Epithelial cell of prostate (primary cell): ENCODE measurements at regions not wholly inside any gene's neighbourhood (a gene's known extent, or its start where the extent isn't known, plus 50 kb on each side); places are given as distances from the start of the nearest gene placed in this dataset.
A peak's percentile ranks its signal among the peaks of the same experiment; 100 is the strongest.
"Not testable (repeated sequence)": the region's sequence is repeated elsewhere in the genome, so short reads cannot be mapped to it uniquely, and the experiment has no call there.

Source experiments
- DNase-seq: peaks from one replicate; pipeline ENCODE4 v3.0.0-alpha.2; 2011; ENCODE audit warnings: low read depth, low spot score
- H3K27ac ChIP-seq: fragments of 450-650 bp; 2 replicates; pipeline ENCODE4 v1.5.1; 2017; ENCODE audit warnings: mild to moderate bottlenecking

- H3K27ac ChIP-seq: peak overlapping the region; percentile 98
These were observed 625.5 kb downstream of the CHSY3 start for GRCh38 chr5:130529511-130530485.

GRCh38 chr5:130529111-130529510 lies 624.8 kb downstream of the CHSY3 start:
- DNase-seq: no peak
- H3K27ac ChIP-seq: peak overlapping the region; percentile 98

More at GRCh38 chr5:130529511-130530485, 625.5 kb downstream of the CHSY3 start:
- DNase-seq: peak; percentile 100

- DNase-seq: peak; percentile 86
- H3K27ac ChIP-seq: peak overlapping the region; percentile 98
These were observed 624.2 kb downstream of the CHSY3 start for GRCh38 chr5:130528474-130528873.

GRCh38 chr5:130526708-130527107 lies 622.4 kb downstream of the CHSY3 start:
- no peak for DNase-seq
- peak overlapping the region; percentile 98 for H3K27ac ChIP-seq

- DNase-seq: peak; percentile 54
- peak overlapping the region; percentile 48 for H3K27ac ChIP-seq
These were observed 615.9 kb downstream of the CHSY3 start for GRCh38 chr5:130520211-130520610.

- peak overlapping the region; percentile 28 for H3K27ac ChIP-seq
- DNase-seq: peak; percentile 73
These were observed 610.9 kb downstream of the CHSY3 start for GRCh38 chr5:130514984-130515690.

GRCh38 chr5:130502702-130503101 lies 598.4 kb downstream of the CHSY3 start:
- H3K27ac ChIP-seq: no peak overlapping the region
- no peak for DNase-seq

GRCh38 chr5:130501151-130501865 lies 597.0 kb downstream of the CHSY3 start:
- H3K27ac ChIP-seq: no peak overlapping the region

GRCh38 chr5:130500495-130500894 lies 596.2 kb downstream of the CHSY3 start:
- DNase-seq, H3K27ac ChIP-seq: not testable (repeated sequence)

More at GRCh38 chr5:130501151-130501865, 597.0 kb downstream of the CHSY3 start:
- no peak for DNase-seq

GRCh38 chr5:130496215-130496614 lies 592.0 kb downstream of the CHSY3 start:
- DNase-seq: peak; percentile 83
- peak overlapping the region; percentile 87 for H3K27ac ChIP-seq

GRCh38 chr5:130488252-130488651 lies 584.0 kb downstream of the CHSY3 start:
- DNase-seq: no peak
- H3K27ac ChIP-seq: no peak overlapping the region

GRCh38 chr5:130479045-130479804 lies 575.0 kb downstream of the CHSY3 start:
- DNase-seq: no peak
- no peak overlapping the region for H3K27ac ChIP-seq

GRCh38 chr5:130476325-130476724 lies 572.1 kb downstream of the CHSY3 start:
- no peak for DNase-seq
- H3K27ac ChIP-seq: no peak overlapping the region

GRCh38 chr5:130462516-130462915 lies 558.3 kb downstream of the CHSY3 start:
- H3K27ac ChIP-seq: no peak overlapping the region
- no peak for DNase-seq

GRCh38 chr5:130455175-130455574 lies 550.9 kb downstream of the CHSY3 start:
- no peak for DNase-seq

GRCh38 chr5:130452744-130453143 lies 548.5 kb downstream of the CHSY3 start:
- no peak for DNase-seq

More at GRCh38 chr5:130455175-130455574, 550.9 kb downstream of the CHSY3 start:
- no peak overlapping the region for H3K27ac ChIP-seq

GRCh38 chr5:130436430-130436829 lies 532.2 kb downstream of the CHSY3 start:
- no peak overlapping the region for H3K27ac ChIP-seq
- DNase-seq: no peak

More at GRCh38 chr5:130452744-130453143, 548.5 kb downstream of the CHSY3 start:
- no peak overlapping the region for H3K27ac ChIP-seq

- no peak overlapping the region for H3K27ac ChIP-seq
- DNase-seq: no peak
These were observed 523.1 kb downstream of the CHSY3 start for GRCh38 chr5:130427222-130427955.

GRCh38 chr5:130425424-130425823 lies 521.2 kb downstream of the CHSY3 start:
- no peak overlapping the region for H3K27ac ChIP-seq
- no peak for DNase-seq
